Upper lobe of left lung (tissue), 4 donors: ENCODE measurements at regions not wholly inside any gene's neighbourhood (a gene's known extent, or its start where the extent isn't known, plus 50 kb on each side); places are given as distances from the start of the nearest gene placed in this dataset.

Experiments used
- CTCF ChIP-seq, 6 experiments: fragments of 450-650 bp in 4 of 6; fragments of 200-600 bp in 2 of 6; sonication (generic) in 2 of 6; IDR thresholded peaks; one replicate each; pipeline ENCODE4 v1.5.1; 2016 to 2019; ENCODE audit warnings: antibody characterized with exemption in 6 of 6
- POLR2A ChIP-seq, 4 donors: fragments of 450-650 bp; IDR thresholded peaks; one replicate each; pipeline ENCODE4 v1.5.1; 2016 to 2017; ENCODE audit warnings: antibody characterized with exemption in 4 of 4, mild to moderate bottlenecking in 2 of 4
- POLR2AphosphoS5 ChIP-seq, 2 donors: sonication (generic); formaldehyde crosslinking; IDR thresholded peaks; one replicate each; pipeline ENCODE4 v1.5.1; 2017; ENCODE audit warnings: antibody characterized with exemption in 2 of 2

GRCh38 chr2:10501980-10502802 is 54.1 kb upstream of the ODC1 start:
- TF ChIP-seq CTCF (IDR thresholded peaks at IDR 0.05) (no peak), POLR2A (IDR thresholded peaks at IDR 0.05) (no peak), POLR2AphosphoS5 (IDR thresholded peaks at IDR 0.05) (no peak)
